ENCODE measurements at regions not wholly inside any gene's neighbourhood (a gene's known extent, or its start where the extent isn't known, plus 50 kb on each side); places are given as distances from the start of the nearest gene placed in this dataset.
"Not testable (repeated sequence)": the region's sequence is repeated elsewhere in the genome, so short reads cannot be mapped to it uniquely, and the experiment has no call there.

DNA sequence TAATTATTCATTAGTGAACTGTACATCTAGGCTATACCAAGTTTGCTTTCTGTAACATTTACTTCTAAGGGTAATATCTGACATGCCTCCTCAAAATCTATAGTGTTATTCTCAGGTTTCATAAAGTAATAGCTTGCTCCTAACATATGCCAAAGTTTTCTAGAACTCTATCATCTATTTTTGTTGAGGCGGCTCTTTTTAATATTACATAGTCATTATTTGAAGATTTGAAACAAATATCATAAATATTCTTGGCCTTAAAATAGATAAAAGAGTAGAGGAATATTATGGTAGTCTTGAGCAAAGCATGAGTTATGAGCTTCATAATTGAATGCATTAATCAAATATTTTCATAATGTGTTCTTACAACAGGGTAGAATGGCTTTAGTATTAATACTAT is 327.2 kb upstream of the KCND2 start:
- Histone ChIP-seq H3K27me3 (no peaks in the 10 kb centered on the region), H3K9me3 (no peaks in the 10 kb centered on the region), H3K4me3 (no peak overlapping the region), H3K36me3 (no peaks in the 10 kb centered on the region), H3K27ac (no peak overlapping the region), H3K4me1 (no peaks in the 10 kb centered on the region)
- intact Hi-C loops (cut with DNase I): no loop called here
- TF ChIP-seq, protein P1, sequence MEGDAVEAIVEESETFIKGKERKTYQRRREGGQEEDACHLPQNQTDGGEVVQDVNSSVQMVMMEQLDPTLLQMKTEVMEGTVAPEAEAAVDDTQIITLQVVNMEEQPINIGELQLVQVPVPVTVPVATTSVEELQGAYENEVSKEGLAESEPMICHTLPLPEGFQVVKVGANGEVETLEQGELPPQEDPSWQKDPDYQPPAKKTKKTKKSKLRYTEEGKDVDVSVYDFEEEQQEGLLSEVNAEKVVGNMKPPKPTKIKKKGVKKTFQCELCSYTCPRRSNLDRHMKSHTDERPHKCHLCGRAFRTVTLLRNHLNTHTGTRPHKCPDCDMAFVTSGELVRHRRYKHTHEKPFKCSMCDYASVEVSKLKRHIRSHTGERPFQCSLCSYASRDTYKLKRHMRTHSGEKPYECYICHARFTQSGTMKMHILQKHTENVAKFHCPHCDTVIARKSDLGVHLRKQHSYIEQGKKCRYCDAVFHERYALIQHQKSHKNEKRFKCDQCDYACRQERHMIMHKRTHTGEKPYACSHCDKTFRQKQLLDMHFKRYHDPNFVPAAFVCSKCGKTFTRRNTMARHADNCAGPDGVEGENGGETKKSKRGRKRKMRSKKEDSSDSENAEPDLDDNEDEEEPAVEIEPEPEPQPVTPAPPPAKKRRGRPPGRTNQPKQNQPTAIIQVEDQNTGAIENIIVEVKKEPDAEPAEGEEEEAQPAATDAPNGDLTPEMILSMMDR (IDR thresholded peaks at IDR 0.05): no peak
- no peak for TF ChIP-seq POLR2A (IDR thresholded peaks at IDR 0.05)
- no peak for ATAC-seq
- no peak for DNase-seq
- WGBS, 4 donors: 92 to 96% (median 95%) methylated on average over 1 of the region's 1 CpG

DNA sequence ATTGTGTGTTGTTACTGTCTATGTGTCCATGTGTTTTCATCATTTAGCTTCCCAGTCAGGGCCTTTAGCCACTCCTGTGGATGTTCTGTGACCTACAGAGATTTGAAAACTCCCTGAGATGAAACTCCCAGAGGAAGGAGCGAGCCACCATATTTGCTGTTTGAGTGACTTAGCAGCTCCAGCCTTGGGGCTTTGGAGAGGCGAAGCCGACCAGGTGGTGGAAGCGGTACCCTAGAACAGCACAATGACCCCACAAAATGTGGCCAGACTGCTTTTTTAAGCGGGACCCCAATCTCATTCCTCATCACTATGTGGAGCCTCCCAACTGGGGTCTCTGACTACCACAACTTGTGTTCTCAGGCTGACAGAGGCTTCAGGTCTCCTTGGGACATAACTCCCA is 323.9 kb upstream of the KCND2 start:
- Histone ChIP-seq H3K27me3 (no peaks in the 10 kb centered on the region), H3K36me3 (no peaks in the 10 kb centered on the region), H3K4me3 (no peak overlapping the region), H3K9me3 (no peaks in the 10 kb centered on the region), H3K4me1 (no peaks in the 10 kb centered on the region), H3K27ac (no peak overlapping the region)
- no peak for ATAC-seq
- DNase-seq: no peak
- intact Hi-C loops (cut with DNase I): no loop called here
- TF ChIP-seq, protein P1 (IDR thresholded peaks at IDR 0.05): no peak
- TF ChIP-seq POLR2A (IDR thresholded peaks at IDR 0.05): no peak
- WGBS, 4 donors: 93 to 95% (median 94%) methylated on average over 5 of the region's 5 CpGs

DNA sequence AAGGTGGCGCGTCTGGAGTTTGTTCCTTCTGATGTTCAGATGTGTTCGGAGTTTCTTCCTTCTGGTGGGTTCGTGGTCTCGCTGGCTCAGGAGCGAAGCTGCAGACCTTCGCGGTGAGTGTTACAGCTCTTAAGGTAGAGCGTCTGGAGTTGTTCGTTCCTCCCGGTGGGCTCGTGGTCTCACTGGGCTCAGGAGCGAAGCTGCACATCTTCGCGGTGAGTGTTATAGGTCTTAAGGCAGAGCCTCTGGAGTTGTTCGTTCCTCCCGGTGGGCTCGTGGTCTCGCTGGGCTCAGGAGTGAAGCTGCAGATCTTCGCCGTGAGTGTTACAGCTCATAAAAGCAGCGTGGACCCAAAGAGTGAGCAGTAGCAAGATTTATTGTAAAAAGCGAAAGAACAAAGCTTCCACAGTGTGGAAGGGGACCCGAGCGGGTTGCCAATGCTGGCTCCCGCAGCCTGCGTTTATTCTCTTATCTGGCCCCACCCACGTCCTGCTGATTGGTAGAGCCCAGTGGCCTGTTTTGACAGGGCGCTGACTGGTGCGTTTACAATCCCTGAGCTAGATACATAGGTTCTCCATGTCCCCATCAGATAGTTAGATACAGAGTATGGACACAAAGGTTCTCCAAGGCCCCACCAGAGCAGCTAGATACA is 322.5 kb upstream of the KCND2 start:
- intact Hi-C loops (cut with DNase I); DNase-seq; H3K9me3 ChIP-seq; H3K4me3 ChIP-seq; H3K36me3 ChIP-seq; H3K27me3 ChIP-seq; H3K4me1 ChIP-seq; H3K27ac ChIP-seq; ATAC-seq: not testable (repeated sequence)
- 92 to 95% (median 93%) methylated on average over 30 of the region's 30 CpGs for WGBS, 4 donors

DNA sequence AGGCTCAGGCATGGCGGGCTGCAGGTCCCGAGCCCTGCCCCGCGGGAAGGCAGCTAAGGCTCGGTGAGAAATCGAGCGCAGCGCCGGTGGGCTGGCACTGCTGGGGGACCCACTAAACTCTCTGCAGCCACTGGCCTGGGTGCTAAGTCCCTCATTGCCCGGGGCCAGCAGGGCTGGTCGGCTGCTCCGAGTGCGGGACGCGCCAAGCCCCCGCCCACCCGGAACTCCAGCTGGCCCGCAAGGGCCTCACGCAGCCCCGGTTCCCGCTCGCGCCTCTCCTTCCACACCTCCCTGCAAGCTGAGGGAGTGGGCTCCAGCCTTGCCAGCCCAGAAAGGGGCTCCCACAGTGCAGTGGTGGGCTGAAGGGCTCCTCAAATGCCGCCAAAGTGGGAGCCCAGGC is 321.4 kb upstream of the KCND2 start:
- ATAC-seq; H3K36me3 ChIP-seq; H3K4me3 ChIP-seq; H3K27ac ChIP-seq; H3K9me3 ChIP-seq; intact Hi-C loops (cut with DNase I); H3K27me3 ChIP-seq; H3K4me1 ChIP-seq: not testable (repeated sequence)
- 95 to 98% (median 97%) methylated on average over 18 to 24 of the region's 24 CpGs for WGBS, 4 donors
- DNase-seq: peak in 1 of 5 donors; percentile 41

DNA sequence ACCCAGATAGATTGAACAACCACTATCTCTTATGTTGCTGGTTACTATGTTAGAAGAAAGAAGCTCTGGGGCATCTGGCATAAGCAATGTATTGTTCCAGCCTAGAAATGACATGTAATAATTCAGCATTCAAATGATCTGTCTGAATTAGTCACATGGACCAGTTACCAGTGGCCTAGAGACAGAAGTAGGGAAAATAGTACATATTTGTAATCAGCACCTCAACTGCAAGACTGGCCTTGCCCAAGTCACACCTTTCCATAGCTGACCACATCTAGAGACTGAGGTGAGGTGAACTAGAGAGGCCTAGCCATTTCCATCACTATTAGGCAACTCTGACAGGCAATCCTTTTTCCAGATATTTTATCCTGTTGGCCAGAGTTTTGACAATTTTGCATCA is 315.6 kb upstream of the KCND2 start:
- TF ChIP-seq, protein P1 (IDR thresholded peaks at IDR 0.05): no peak
- no peak for ATAC-seq
- H3K4me1 ChIP-seq: no peaks in the 10 kb centered on the region

More for the DNA sequence above, 315.6 kb upstream of the KCND2 start:
- DNase-seq: no peak
- intact Hi-C loops (cut with DNase I): no loop called here
- Histone ChIP-seq H3K27me3 (no peaks in the 10 kb centered on the region), H3K27ac (no peak overlapping the region), H3K36me3 (no peaks in the 10 kb centered on the region), H3K4me3 (no peak overlapping the region), H3K9me3 (no peaks in the 10 kb centered on the region)

Measured in heart left ventricle (tissue), 16 donors.